Lower leg skin (tissue), 3 donors: ENCODE measurements at regions not wholly inside any gene's neighbourhood (a gene's known extent, or its start where the extent isn't known, plus 50 kb on each side); places are given as distances from the start of the nearest gene placed in this dataset.

ENCODE experiments used
- CTCF ChIP-seq, 3 donors: fragments of 450-650 bp; IDR thresholded peaks; one replicate each; pipeline ENCODE4 v1.5.1; 2016; ENCODE audit warnings: antibody characterized with exemption in 3 of 3, mild to moderate bottlenecking in 3 of 3, moderate library complexity in 2 of 3
- POLR2A ChIP-seq, 2 donors: fragments of 450-650 bp; IDR thresholded peaks; one replicate each; pipeline ENCODE4 v1.6.1; 2016 to 2017; ENCODE audit warnings: antibody characterized with exemption in 2 of 2, mild to moderate bottlenecking in 1 of 2, moderate library complexity in 1 of 2

DNA sequence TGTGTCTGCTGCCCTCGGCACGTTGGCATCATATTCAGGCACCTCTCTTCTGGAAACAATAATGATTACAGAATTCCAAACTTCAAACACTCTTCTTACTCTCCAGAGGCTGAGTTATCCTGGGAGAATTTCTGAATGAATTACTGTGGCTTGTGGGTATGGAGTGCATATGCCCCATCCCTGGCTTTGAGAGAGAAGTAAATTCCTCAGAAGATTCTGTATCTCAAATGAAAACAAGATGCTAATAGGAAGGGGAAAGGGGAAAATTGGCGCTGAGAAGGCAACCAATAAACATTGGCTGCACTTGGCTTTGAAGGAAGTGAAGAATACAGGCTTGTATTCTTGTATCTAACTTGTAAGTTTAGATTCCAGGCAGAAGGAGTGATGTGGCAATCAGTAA lies 132.0 kb upstream of the NOVA1 start:
- no peak for TF ChIP-seq POLR2A (IDR thresholded peaks at IDR 0.05)
- TF ChIP-seq CTCF (IDR thresholded peaks at IDR 0.05): no peak
